ENCODE measurements at regions not wholly inside any gene's neighbourhood (a gene's known extent, or its start where the extent isn't known, plus 50 kb on each side); places are given as distances from the start of the nearest gene placed in this dataset.

DNA sequence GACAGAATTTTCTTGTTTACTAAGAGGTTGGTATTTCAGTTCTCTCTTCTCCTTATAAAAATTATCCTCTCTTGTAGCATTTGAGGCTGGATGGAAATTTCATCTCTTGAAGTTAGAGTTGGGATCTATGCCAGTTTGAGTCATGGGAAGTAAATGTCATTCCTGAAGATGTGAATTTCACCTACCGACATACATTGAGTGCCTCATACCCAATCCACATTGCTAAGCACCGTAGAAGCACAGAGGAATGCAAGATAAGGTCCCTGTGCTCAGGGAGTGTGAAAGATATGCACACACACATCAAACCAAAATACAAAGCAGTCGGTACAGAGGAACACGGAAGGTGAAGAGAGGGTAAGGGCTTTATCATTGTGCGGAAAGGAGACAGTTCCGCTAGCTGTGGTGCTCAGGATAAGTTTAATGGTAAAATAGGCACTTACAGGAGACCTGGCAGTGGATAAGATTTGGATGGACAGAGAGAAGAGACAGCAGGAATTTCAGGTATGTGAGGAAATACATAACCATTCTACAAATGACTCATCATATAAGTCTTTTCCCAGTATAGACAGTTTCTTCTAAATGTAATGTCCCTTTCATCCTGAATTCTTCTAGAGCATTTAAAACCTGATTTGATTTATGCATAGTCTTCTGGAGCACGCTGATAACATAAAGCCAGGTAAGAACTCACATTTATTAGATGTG is 205.3 kb upstream of the ST6GAL2 start:
- Histone ChIP-seq H3F3A (ENCODE audit: insufficient read depth, low read length, poor library complexity, severe bottlenecking) (no peaks in the 10 kb centered on the region), H3K9ac (ENCODE audit: low read length) (no peak overlapping the region), H3K4me2 (ENCODE audit: low read length) (no peak overlapping the region), H4K20me1 (ENCODE audit: insufficient read depth) (no peaks in the 10 kb centered on the region), H3K79me2 (replicated peaks; ENCODE audit: insufficient read depth, low read length) (no peaks in the 10 kb centered on the region), H3K36me3 (ENCODE audit: insufficient read depth, low read length) (no peaks in the 10 kb centered on the region), H3K9me2 (ENCODE audit: insufficient read depth, low read length) (no peaks in the 10 kb centered on the region), H3K27ac (ENCODE audit: low read length) (no peak overlapping the region), H3K4me3 (ENCODE audit: low read length) (no peak overlapping the region), H3K9me3 (ENCODE audit: low read length) (no peaks in the 10 kb centered on the region), H3K27me3 (ENCODE audit: insufficient read depth, low read depth, low read length) (no peaks in the 10 kb centered on the region), H2AFZ (ENCODE audit: low read depth, low read length) (no peak overlapping the region)
- no peak for TF ChIP-seq RAD21 (conservative IDR thresholded peaks at IDR 0.05)
- TF ChIP-seq MXI1 (conservative IDR thresholded peaks at IDR 0.05; ENCODE audit: poor library complexity, severe bottlenecking): no peak
- no peak for TF ChIP-seq SMC3 (conservative IDR thresholded peaks at IDR 0.05; ENCODE audit: poor library complexity)

DNA sequence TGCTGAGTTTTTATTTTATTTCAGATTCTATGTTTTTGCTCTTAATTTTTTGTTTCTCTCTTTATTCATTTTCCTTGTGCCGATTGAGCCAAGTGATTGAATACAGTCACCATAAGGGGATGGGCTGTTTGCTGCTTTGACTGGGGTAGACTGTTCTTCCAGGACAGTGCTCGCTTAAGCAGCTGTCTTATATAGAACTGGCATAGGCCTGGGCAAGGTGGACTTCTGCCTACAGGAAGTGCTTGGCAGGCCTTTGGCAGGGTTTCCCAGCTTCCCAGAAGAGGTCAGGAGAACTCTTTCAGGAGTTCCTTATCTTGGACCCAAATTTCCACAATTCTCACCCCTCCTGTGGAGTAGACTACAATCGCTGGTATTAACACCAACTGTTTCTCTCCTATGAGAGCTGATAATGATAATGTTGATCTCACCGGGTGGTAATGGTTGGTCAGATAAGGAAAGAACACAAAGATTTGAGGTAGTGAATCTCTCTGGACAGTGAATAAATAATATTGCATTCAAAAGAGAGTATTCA is 207.5 kb upstream of the ST6GAL2 start:
- H3K27me3 ChIP-seq (ENCODE audit: insufficient read depth, low read depth, low read length): no peaks in the 10 kb centered on the region
- no peaks in the 10 kb centered on the region for H3F3A ChIP-seq (ENCODE audit: insufficient read depth, low read length, poor library complexity, severe bottlenecking)
- no peak overlapping the region for H3K9ac ChIP-seq (ENCODE audit: low read length)
- no peak overlapping the region for H3K4me3 ChIP-seq (ENCODE audit: low read length)
- no peaks in the 10 kb centered on the region for H3K9me3 ChIP-seq (ENCODE audit: low read length)
- H3K27ac ChIP-seq (ENCODE audit: low read length): no peak overlapping the region
- H2AFZ ChIP-seq (ENCODE audit: low read depth, low read length): no peak overlapping the region
- H3K9me2 ChIP-seq (ENCODE audit: insufficient read depth, low read length): no peaks in the 10 kb centered on the region
- no peak overlapping the region for H3K4me2 ChIP-seq (ENCODE audit: low read length)
- no peaks in the 10 kb centered on the region for H3K36me3 ChIP-seq (ENCODE audit: insufficient read depth, low read length)
- H3K79me2 ChIP-seq (replicated peaks; ENCODE audit: insufficient read depth, low read length): no peaks in the 10 kb centered on the region
- TF ChIP-seq TAF1 (IDR thresholded peaks at IDR 0.05; ENCODE audit: low read depth): no peak
- TF ChIP-seq EZH2 (IDR thresholded peaks at IDR 0.05; ENCODE audit: borderline replicate concordance, insufficient read depth, low read length, poor library complexity, severe bottlenecking): no peak
- TF ChIP-seq MXI1 (conservative IDR thresholded peaks at IDR 0.05; ENCODE audit: poor library complexity, severe bottlenecking): no peak
- TF ChIP-seq, protein P1, sequence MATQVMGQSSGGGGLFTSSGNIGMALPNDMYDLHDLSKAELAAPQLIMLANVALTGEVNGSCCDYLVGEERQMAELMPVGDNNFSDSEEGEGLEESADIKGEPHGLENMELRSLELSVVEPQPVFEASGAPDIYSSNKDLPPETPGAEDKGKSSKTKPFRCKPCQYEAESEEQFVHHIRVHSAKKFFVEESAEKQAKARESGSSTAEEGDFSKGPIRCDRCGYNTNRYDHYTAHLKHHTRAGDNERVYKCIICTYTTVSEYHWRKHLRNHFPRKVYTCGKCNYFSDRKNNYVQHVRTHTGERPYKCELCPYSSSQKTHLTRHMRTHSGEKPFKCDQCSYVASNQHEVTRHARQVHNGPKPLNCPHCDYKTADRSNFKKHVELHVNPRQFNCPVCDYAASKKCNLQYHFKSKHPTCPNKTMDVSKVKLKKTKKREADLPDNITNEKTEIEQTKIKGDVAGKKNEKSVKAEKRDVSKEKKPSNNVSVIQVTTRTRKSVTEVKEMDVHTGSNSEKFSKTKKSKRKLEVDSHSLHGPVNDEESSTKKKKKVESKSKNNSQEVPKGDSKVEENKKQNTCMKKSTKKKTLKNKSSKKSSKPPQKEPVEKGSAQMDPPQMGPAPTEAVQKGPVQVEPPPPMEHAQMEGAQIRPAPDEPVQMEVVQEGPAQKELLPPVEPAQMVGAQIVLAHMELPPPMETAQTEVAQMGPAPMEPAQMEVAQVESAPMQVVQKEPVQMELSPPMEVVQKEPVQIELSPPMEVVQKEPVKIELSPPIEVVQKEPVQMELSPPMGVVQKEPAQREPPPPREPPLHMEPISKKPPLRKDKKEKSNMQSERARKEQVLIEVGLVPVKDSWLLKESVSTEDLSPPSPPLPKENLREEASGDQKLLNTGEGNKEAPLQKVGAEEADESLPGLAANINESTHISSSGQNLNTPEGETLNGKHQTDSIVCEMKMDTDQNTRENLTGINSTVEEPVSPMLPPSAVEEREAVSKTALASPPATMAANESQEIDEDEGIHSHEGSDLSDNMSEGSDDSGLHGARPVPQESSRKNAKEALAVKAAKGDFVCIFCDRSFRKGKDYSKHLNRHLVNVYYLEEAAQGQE (IDR thresholded peaks at IDR 0.05; ENCODE audit: borderline replicate concordance): no peak
- no peak for TF ChIP-seq SMC3 (conservative IDR thresholded peaks at IDR 0.05; ENCODE audit: poor library complexity)
- no peak for TF ChIP-seq POLR2AphosphoS5 (IDR thresholded peaks at IDR 0.05)
- no peak for TF ChIP-seq RAD21 (conservative IDR thresholded peaks at IDR 0.05)
- TF ChIP-seq, protein P2, sequence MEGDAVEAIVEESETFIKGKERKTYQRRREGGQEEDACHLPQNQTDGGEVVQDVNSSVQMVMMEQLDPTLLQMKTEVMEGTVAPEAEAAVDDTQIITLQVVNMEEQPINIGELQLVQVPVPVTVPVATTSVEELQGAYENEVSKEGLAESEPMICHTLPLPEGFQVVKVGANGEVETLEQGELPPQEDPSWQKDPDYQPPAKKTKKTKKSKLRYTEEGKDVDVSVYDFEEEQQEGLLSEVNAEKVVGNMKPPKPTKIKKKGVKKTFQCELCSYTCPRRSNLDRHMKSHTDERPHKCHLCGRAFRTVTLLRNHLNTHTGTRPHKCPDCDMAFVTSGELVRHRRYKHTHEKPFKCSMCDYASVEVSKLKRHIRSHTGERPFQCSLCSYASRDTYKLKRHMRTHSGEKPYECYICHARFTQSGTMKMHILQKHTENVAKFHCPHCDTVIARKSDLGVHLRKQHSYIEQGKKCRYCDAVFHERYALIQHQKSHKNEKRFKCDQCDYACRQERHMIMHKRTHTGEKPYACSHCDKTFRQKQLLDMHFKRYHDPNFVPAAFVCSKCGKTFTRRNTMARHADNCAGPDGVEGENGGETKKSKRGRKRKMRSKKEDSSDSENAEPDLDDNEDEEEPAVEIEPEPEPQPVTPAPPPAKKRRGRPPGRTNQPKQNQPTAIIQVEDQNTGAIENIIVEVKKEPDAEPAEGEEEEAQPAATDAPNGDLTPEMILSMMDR (IDR thresholded peaks at IDR 0.05; ENCODE audit: poor library complexity, severe bottlenecking): no peak
- no peak for TF ChIP-seq EP300 (conservative IDR thresholded peaks at IDR 0.05; ENCODE audit: poor library complexity, severe bottlenecking)
- H4K20me1 ChIP-seq (ENCODE audit: insufficient read depth): no peaks in the 10 kb centered on the region
